SK-N-MC (cell line): ENCODE measurements at regions not wholly inside any gene's neighbourhood (a gene's known extent, or its start where the extent isn't known, plus 50 kb on each side); places are given as distances from the start of the nearest gene placed in this dataset.

Experiments used
- EZH2 ChIP-seq: fragments of 200-600 bp; sonication (generic); IDR thresholded peaks from one replicate; pipeline ENCODE4 v1.6.1; 2017; ENCODE audit warnings: antibody characterized with exemption
- POLR2AphosphoS5 ChIP-seq: IDR thresholded peaks from 2 replicates; pipeline ENCODE4 v1.6.1; 2012; ENCODE audit warnings: mild to moderate bottlenecking, low read depth, low read length, borderline replicate concordance

- TF ChIP-seq POLR2AphosphoS5 = no peak
- no peak for TF ChIP-seq EZH2
Measured at GRCh38 chr19:28489776-28490175, 723.2 kb downstream of the UQCRFS1 start.
